Activated T-cell treated with anti-CD3 and anti-CD28 coated beads, Interleukin-2, amount 50 U/mL, for 72 hours (primary cell): ENCODE measurements at regions not wholly inside any gene's neighbourhood (a gene's known extent, or its start where the extent isn't known, plus 50 kb on each side); places are given as distances from the start of the nearest gene placed in this dataset.
A peak's percentile ranks its signal among the peaks of the same experiment; 100 is the strongest.

Source experiments
- ATAC-seq, 2 donors: fragments of 150-1000 bp; cut with Tn5 transposase; replicated peaks in 1 of 2; 2 replicates each; pipeline ENCODE4 v1.10.0; 2021; ENCODE audit warnings: moderate library complexity in 2 of 2, mild to moderate bottlenecking in 1 of 2
- DNase-seq, 2 donors: peaks; one replicate each; pipeline ENCODE4 v3.0.0; 2021 to 2022; ENCODE audit warnings: mixed read lengths in 1 of 2
- H3K27ac Mint-ChIP-seq: one replicate; pipeline ENCODE4 v1.8.0; 2022; ENCODE audit warnings: mild to moderate bottlenecking, moderate library complexity, mixed read lengths
- H3K27me3 Mint-ChIP-seq: one replicate; pipeline ENCODE4 v1.8.0; 2022; ENCODE audit warnings: low read depth, mixed read lengths
- H3K36me3 Mint-ChIP-seq, 2 donors: one replicate each; pipeline ENCODE4 v1.8.0; 2022; ENCODE audit warnings: mixed read lengths in 2 of 2, mild to moderate bottlenecking in 1 of 2; ENCODE audit not compliant: insufficient read depth in 2 of 2
- H3K4me1 Mint-ChIP-seq: one replicate; pipeline ENCODE4 v1.8.0; 2022; ENCODE audit warnings: low read depth, mixed read lengths
- H3K4me3 Mint-ChIP-seq, 2 donors: one replicate each; pipeline ENCODE4 v1.8.0; 2022; ENCODE audit warnings: mild to moderate bottlenecking in 2 of 2, mixed read lengths in 2 of 2, moderate library complexity in 2 of 2
- H3K9me3 Mint-ChIP-seq, 2 donors: one replicate each; pipeline ENCODE4 v1.8.0; 2022; ENCODE audit warnings: mixed read lengths in 2 of 2

- no peaks in the 10 kb centered on the region for H3K4me1 Mint-ChIP-seq
- peaks cover 15% of the 10 kb centered on the region for H3K27me3 Mint-ChIP-seq
- peaks cover 3% of the 10 kb centered on the region in 2 donors for H3K9me3 Mint-ChIP-seq
Observed at GRCh38 chr13:97520061-97520460, 86.1 kb downstream of the RAP2A start.

GRCh38 chr13:97520866-97521265 lies 86.9 kb downstream of the RAP2A start:
- H3K27me3 Mint-ChIP-seq: peaks cover 15% of the 10 kb centered on the region
- peak overlapping the region; percentile 34 for H3K27ac Mint-ChIP-seq
- no peak overlapping the region for H3K4me3 Mint-ChIP-seq
- peaks cover 3% of the 10 kb centered on the region in 2 donors for H3K9me3 Mint-ChIP-seq
- no peak for ATAC-seq
- no peaks in the 10 kb centered on the region for H3K4me1 Mint-ChIP-seq
- no peak for DNase-seq
- no peaks in the 10 kb centered on the region for H3K36me3 Mint-ChIP-seq

More at GRCh38 chr13:97520061-97520460, 86.1 kb downstream of the RAP2A start:
- Mint-ChIP-seq H3K27ac (no peak overlapping the region), H3K4me3 (no peak overlapping the region), H3K36me3 (no peaks in the 10 kb centered on the region)
- DNase-seq: no peak
- ATAC-seq: no peak

GRCh38 chr13:97521726-97522125 lies 87.8 kb downstream of the RAP2A start:
- Mint-ChIP-seq H3K4me3 (no peak overlapping the region), H3K36me3 (no peaks in the 10 kb centered on the region), H3K4me1 (no peaks in the 10 kb centered on the region), H3K27ac (no peak overlapping the region), H3K27me3 (peaks cover 10% of the 10 kb centered on the region), H3K9me3 (peaks cover 3% of the 10 kb centered on the region in 2 donors)
- ATAC-seq (no peak), DNase-seq (no peak)

- Mint-ChIP-seq H3K36me3 (no peaks in the 10 kb centered on the region), H3K27me3 (peaks cover 6% of the 10 kb centered on the region), H3K9me3 (peaks cover 3% of the 10 kb centered on the region in 2 donors), H3K27ac (no peak overlapping the region), H3K4me3 (no peak overlapping the region), H3K4me1 (no peaks in the 10 kb centered on the region)
- ATAC-seq: no peak
- no peak for DNase-seq
Observed at GRCh38 chr13:97522243-97522642, 88.3 kb downstream of the RAP2A start.

GRCh38 chr13:97526556-97526955 lies 92.6 kb downstream of the RAP2A start:
- peaks cover 0 to 3% of the 10 kb centered on the region in 2 donors for H3K9me3 Mint-ChIP-seq
- H3K4me3 Mint-ChIP-seq: no peak overlapping the region
- no peaks in the 10 kb centered on the region for H3K36me3 Mint-ChIP-seq
- no peaks in the 10 kb centered on the region for H3K4me1 Mint-ChIP-seq
- H3K27me3 Mint-ChIP-seq: peaks cover 6% of the 10 kb centered on the region
- no peak for DNase-seq
- no peak overlapping the region for H3K27ac Mint-ChIP-seq
- no peak for ATAC-seq

- peaks cover 0 to 3% of the 10 kb centered on the region in 2 donors for H3K9me3 Mint-ChIP-seq
- H3K27me3 Mint-ChIP-seq: peaks cover 6% of the 10 kb centered on the region
- H3K4me1 Mint-ChIP-seq: no peaks in the 10 kb centered on the region
- DNase-seq (no peak), ATAC-seq (peak in 1 of 2 donors; percentile 43)
- no peaks in the 10 kb centered on the region for H3K36me3 Mint-ChIP-seq
- no peak overlapping the region for H3K4me3 Mint-ChIP-seq
- no peak overlapping the region for H3K27ac Mint-ChIP-seq
Observed at GRCh38 chr13:97528518-97528917, 94.5 kb downstream of the RAP2A start.

- Mint-ChIP-seq H3K4me3 (no peak overlapping the region), H3K36me3 (no peaks in the 10 kb centered on the region), H3K4me1 (no peaks in the 10 kb centered on the region), H3K27me3 (no peaks in the 10 kb centered on the region), H3K9me3 (peaks cover 0 to 3% of the 10 kb centered on the region in 2 donors), H3K27ac (no peak overlapping the region)
- no peak for DNase-seq
- ATAC-seq: no peak
Observed at GRCh38 chr13:97534540-97534939, 100.6 kb downstream of the RAP2A start.

GRCh38 chr13:97535614-97536013 lies 101.6 kb downstream of the RAP2A start:
- Mint-ChIP-seq H3K27ac (no peak overlapping the region), H3K36me3 (no peaks in the 10 kb centered on the region), H3K4me1 (no peaks in the 10 kb centered on the region), H3K9me3 (peaks cover 0 to 3% of the 10 kb centered on the region in 2 donors), H3K4me3 (no peak overlapping the region), H3K27me3 (no peaks in the 10 kb centered on the region)
- ATAC-seq (no peak), DNase-seq (no peak)

- Mint-ChIP-seq H3K4me1 (no peaks in the 10 kb centered on the region), H3K4me3 (no peak overlapping the region), H3K27me3 (peaks cover 9% of the 10 kb centered on the region), H3K36me3 (no peaks in the 10 kb centered on the region), H3K9me3 (peaks cover 0 to 1% of the 10 kb centered on the region in 2 donors), H3K27ac (no peak overlapping the region)
- DNase-seq (peak in 1 of 2 donors; percentile 5), ATAC-seq (peak; percentile 52 to 61)
Observed at GRCh38 chr13:97537110-97537509, 103.1 kb downstream of the RAP2A start.

- DNase-seq: no peak
- Mint-ChIP-seq H3K27me3 (peaks cover 9% of the 10 kb centered on the region), H3K4me1 (no peaks in the 10 kb centered on the region), H3K36me3 (no peaks in the 10 kb centered on the region), H3K9me3 (peaks cover 0 to 1% of the 10 kb centered on the region in 2 donors), H3K27ac (no peak overlapping the region), H3K4me3 (no peak overlapping the region)
- no peak for ATAC-seq
Observed at GRCh38 chr13:97538203-97538602, 104.2 kb downstream of the RAP2A start.

GRCh38 chr13:97539651-97540610 lies 106.0 kb downstream of the RAP2A start:
- Mint-ChIP-seq H3K27ac (no peak overlapping the region), H3K4me1 (no peaks in the 10 kb centered on the region), H3K4me3 (peak overlapping the region in 1 of 2 donors; percentile 46), H3K27me3 (peaks cover 9% of the 10 kb centered on the region), H3K9me3 (peaks cover 0 to 1% of the 10 kb centered on the region in 2 donors), H3K36me3 (no peaks in the 10 kb centered on the region)
- ATAC-seq (peak; percentile 94 to 95), DNase-seq (peak in 1 of 2 donors; percentile 6)

GRCh38 chr13:97540696-97541095 lies 106.7 kb downstream of the RAP2A start:
- no peak overlapping the region for H3K4me3 Mint-ChIP-seq
- H3K27me3 Mint-ChIP-seq: peaks cover 9% of the 10 kb centered on the region
- no peak overlapping the region for H3K27ac Mint-ChIP-seq
- peaks cover 0 to 1% of the 10 kb centered on the region in 2 donors for H3K36me3 Mint-ChIP-seq
- no peak for ATAC-seq
- no peaks in the 10 kb centered on the region for H3K4me1 Mint-ChIP-seq
- no peaks in the 10 kb centered on the region for H3K9me3 Mint-ChIP-seq
- DNase-seq: no peak

GRCh38 chr13:97542102-97542685 lies 108.2 kb downstream of the RAP2A start:
- H3K27me3 Mint-ChIP-seq: peaks cover 14% of the 10 kb centered on the region
- H3K27ac Mint-ChIP-seq: no peak overlapping the region
- H3K9me3 Mint-ChIP-seq: no peaks in the 10 kb centered on the region
- DNase-seq: no peak
- H3K36me3 Mint-ChIP-seq: peaks cover 0 to 2% of the 10 kb centered on the region in 2 donors
- H3K4me3 Mint-ChIP-seq: no peak overlapping the region
- peaks cover 5% of the 10 kb centered on the region for H3K4me1 Mint-ChIP-seq
- no peak for ATAC-seq
